HG03354 (cell line): ENCODE measurements at regions not wholly inside any gene's neighbourhood (a gene's known extent, or its start where the extent isn't known, plus 50 kb on each side); places are given as distances from the start of the nearest gene placed in this dataset.
A peak's percentile ranks its signal among the peaks of the same experiment; 100 is the strongest.
"Not testable (repeated sequence)": the region's sequence is repeated elsewhere in the genome, so short reads cannot be mapped to it uniquely, and the experiment has no call there.

Source experiments
- ATAC-seq: cut with Tn5 transposase; IDR thresholded peaks from one replicate; pipeline ENCODE4 v1.9.1; 2021; ENCODE audit warnings: mild to moderate bottlenecking; ENCODE audit not compliant: unreplicated experiment, poor library complexity, severe bottlenecking

DNA sequence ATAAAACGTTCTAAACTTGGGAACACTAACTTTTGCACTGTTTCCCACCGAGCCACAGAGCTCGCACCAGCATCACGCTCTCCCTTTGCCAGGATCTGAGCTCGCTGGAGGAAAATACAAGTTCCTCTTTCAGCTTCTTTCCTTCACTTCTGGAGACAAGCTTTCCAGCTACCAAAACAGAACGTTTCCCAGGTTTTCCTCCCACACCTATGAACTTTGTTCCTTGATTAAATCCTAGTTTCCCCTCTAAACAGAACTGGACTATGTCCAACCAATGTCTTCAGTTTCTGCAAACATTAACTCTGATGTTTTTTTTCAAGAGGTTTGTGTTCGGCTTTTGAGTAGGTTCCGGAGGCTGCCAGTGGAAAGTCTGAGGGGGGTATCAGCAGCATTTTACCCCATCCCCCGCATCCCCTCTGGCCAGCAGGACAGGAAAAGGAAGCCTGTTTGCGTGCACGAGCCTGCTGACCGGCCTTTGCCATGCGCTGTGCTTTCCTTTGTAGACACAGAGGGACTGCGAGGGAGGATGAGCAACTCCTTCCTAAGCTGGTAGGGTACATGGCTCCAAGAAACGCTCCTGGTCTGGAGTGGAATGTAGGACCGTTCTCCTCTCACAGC is 135.5 kb downstream of the LY86 start:
- ATAC-seq: peak; percentile 35

DNA sequence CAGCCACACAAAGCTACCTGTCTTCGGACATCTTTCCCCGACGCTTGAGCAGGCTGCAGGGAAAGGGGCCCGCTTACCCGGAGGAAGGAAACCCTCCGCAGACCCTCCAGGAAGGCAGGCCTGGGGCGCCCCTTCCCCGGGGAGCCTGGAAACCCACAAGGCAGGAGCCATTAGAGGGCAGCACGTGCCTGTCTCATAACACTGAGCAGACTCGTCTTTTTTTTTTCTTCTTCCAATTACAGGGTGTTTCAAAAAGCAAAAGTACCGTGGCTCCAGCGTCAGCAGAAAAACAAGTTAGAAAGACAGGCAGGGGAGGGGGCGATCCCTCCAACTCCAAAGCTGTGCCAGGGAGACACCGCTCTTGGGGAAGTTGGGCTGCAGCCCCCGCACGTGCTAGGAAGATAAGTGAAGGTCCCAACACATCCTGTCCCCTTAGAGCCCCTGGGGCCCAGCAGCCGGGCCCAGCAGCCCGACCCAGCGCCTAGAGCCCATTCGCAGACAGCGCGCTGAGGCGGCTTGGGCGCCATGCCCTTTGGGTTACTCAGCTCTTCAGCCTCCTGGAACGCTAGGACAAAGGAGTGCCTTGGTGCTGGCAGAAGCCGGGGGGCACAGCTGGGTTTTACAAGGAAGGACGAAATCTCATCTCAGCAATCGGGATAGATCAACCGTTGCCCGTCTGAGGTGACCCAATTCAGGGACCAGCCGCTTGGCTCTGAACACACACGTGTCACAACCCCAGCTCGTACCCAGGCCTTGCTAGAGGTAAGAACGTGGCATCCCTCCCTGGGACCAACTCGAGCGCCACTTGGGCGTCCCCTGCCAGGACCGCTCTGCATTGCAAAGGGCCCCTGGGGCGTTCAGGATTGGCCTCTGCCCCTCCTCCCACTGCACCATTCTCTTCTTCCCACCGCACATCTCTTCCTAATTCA is 136.3 kb downstream of the LY86 start:
- peak; percentile 62 for ATAC-seq

- ATAC-seq: no peak
Measured at GRCh38 chr6:6725468-6726209, 137.1 kb downstream of the LY86 start.

DNA sequence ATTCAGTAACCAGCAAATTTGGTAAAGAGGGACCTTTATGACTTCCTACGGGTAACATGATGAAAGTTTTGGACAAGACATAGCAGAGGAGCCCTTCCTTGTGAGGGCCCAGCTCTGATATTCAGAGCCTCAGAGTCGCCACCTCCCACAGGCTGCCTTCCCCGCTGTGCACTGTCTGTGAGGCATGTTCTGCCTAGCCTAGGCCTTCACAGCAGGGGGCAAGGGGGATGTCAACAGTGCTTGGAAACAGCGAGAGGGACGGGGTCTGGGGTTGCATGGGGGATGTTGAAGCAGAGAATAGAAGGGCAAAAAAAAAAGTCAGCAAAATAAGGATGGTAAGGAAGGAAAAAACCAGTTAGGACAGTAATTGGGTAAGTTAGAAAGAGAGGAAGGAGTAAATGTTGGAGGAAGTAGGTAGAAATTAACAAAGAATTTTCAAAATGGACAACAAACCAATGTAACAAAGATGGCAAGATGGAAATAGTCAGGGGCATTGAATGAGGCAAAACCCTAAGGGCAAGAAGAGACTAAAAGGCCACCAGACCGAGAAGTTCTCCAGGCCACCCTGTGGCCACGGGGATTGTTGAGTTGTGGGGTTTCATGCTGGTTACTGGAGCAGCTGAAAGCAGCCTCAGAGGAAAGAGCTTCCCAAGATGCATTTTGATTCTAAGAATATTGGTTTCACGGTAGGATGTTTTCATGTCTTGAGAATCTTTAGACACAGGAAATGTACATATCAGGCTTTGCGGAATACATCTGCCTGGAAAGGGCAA is 139.8 kb downstream of the LY86 start:
- no peak for ATAC-seq

GRCh38 chr6:6729971-6730370 is 141.5 kb downstream of the LY86 start:
- no peak for ATAC-seq

- ATAC-seq: no peak
Measured at GRCh38 chr6:6730831-6731230, 142.3 kb downstream of the LY86 start.

DNA sequence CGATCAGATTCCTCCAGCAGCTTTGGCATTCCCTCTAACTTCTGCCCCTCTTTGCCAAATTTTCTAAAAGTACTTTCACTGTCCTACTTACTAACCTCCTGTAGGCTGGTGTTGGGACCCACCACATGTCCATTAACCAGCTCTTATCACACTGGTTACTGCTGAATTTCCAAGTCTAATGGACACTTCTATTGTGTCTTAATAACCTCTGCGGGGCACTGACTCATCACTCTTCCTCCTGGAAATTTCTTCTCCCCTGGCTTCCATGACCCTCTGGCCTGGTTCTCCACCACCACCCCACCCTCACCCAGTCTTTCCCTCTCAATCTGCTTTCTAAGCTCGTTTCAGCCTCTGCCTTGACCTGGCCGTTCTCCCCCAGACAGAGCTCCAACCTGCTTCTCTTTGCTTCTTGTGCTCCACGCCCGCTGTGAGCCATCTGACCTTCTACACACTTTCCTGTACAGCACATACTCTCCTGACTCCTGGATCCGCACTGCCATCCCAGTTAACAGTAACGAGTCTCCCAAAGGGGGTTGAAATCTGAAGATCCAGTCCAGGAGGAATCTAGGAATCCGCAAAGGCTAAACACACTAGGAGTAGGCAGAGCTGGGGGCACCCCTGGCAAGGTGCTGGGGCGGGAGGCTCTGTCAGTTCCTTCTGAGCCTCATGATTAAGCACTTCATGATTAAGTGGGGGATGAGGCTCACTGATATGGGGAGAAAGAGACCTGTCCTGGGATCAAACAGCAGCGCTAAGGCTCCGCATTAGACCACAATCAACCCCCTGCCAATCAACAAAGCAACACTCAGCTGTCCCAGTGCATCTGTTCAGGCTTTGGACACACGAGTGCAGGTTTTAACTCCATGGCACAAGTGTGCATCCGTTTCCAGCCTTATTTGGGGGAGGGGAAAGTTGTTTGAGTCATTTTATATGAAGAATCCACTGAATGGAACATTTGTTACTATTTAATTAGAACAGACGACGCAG is 146.3 kb downstream of the LY86 start:
- no peak for ATAC-seq

GRCh38 chr6:6736791-6737654 is 148.5 kb downstream of the LY86 start:
- ATAC-seq: no peak

- no peak for ATAC-seq
Measured at GRCh38 chr6:6737671-6738070, 149.2 kb downstream of the LY86 start.

DNA sequence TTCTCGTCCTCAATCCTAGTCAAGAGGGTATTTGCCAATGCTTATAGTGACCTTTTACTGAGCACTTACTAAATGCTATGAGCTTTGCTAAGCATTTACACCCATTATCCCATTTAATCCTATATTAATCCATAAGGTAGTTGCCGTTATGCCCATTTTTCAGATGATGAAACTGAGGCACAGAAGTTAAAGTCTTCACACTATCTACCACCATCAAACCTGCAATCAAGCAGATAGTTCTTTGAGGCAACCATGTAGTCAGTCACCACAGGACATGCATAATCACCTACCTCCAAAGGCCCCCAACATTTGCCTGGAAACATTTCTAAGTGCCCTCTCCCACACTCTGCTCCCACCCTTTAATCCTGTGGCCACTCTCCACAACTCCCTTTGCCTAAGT is 149.6 kb downstream of the LY86 start:
- ATAC-seq: no peak

- no peak for ATAC-seq
Measured at GRCh38 chr6:6738922-6739716, 150.6 kb downstream of the LY86 start.

- ATAC-seq: no peak
Measured at GRCh38 chr6:6740595-6740994, 152.1 kb downstream of the LY86 start.

DNA sequence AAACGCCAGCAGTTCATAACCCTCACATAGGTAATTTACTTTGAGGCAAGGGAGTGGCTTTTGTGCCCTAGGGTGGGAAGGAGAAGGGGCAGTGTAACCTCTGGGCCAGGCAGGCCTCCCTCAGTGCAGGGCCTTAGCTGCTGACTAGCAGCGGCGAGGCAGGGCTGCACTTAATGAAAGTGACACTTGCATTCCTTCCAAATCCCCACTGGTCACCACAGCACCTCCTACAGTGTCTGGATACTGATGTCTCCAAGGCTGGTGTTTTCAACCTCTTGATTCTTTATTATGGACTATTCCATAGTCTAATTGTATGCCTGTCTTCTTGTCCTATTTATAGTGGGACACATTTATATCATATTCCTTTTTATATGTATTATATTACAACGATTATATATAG is 152.7 kb downstream of the LY86 start:
- no peak for ATAC-seq

GRCh38 chr6:6742535-6742934 is 154.0 kb downstream of the LY86 start:
- ATAC-seq: no peak

DNA sequence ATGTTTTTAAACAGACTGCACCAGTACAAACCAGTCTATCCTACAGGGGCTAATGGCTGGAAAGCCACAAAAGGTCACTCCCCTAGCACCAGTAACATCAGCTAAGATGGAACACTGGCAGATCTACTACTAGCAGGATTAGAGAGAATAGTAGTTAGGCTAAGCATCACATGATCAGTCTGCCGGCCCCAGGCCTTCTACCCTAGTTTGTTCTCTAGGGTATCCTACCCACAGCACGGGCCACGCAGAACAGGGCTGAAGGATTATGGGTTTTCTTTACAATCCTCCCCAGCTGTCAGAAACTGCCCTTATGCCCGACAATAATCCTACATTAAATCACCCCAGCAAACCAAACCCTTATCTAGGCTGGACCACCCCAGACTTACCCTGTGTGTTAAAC is 156.0 kb downstream of the LY86 start:
- no peak for ATAC-seq

- not testable (repeated sequence) for ATAC-seq
Measured at GRCh38 chr6:6745637-6746332, 157.3 kb downstream of the LY86 start.
